ENCODE measurements at regions not wholly inside any gene's neighbourhood (a gene's known extent, or its start where the extent isn't known, plus 50 kb on each side); places are given as distances from the start of the nearest gene placed in this dataset.

DNA sequence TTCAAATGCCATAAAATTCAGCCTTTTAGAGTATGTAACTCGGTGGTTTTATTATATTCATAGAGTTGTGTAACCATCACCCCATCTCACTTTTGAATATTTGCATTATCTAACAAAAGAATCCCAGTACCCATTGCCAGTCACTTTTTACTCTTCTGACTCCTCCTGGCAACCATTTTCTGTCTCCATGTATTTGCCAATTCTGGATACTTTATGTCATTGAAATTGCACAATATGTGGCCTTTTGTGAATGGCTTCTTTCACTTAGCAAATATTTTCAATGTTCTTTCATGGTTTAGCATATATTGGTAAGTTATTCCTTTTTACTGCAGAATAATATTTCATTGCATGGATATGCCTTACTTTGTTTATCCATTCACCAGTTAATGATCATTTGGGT, 79.9 kb downstream of the SLIT2 start:
- ATAC-seq (ENCODE audit: poor library complexity) (no peak), DNase-seq (no peak)
- Mint-ChIP-seq H3K27me3 (no peaks in the 10 kb centered on the region), H3K4me3 (no peak overlapping the region), H3K27ac (no peak overlapping the region), H3K36me3 (ENCODE audit: low read depth) (no peaks in the 10 kb centered on the region), H3K4me1 (ENCODE audit: low read depth) (no peaks in the 10 kb centered on the region), H3K9me3 (peaks cover 1% of the 10 kb centered on the region)
- Histone ChIP-seq H3K27ac (ENCODE audit: low read depth in 1 of 2, low read length in 2 of 2) (no peak overlapping the region), H3K4me3 (ENCODE audit: low read length) (no peak overlapping the region), H3K27me3 (ENCODE audit: control insufficient read depth in 1 of 2, insufficient read depth in 2 of 2, low read length in 2 of 2) (no peaks in the 10 kb centered on the region), H3K36me3 (ENCODE audit: insufficient read depth, low read length) (no peaks in the 10 kb centered on the region), H3K9me3 (ENCODE audit: control insufficient read depth in 1 of 2, insufficient read depth in 1 of 2, low read length in 2 of 2) (no peaks in the 10 kb centered on the region), H3K4me1 (ENCODE audit: insufficient read depth, low read length) (no peaks in the 10 kb centered on the region)
- CTCF ChIA-PET, result no interaction called here
- POLR2A ChIA-PET, result no interaction called here
- TF ChIP-seq, protein P1, sequence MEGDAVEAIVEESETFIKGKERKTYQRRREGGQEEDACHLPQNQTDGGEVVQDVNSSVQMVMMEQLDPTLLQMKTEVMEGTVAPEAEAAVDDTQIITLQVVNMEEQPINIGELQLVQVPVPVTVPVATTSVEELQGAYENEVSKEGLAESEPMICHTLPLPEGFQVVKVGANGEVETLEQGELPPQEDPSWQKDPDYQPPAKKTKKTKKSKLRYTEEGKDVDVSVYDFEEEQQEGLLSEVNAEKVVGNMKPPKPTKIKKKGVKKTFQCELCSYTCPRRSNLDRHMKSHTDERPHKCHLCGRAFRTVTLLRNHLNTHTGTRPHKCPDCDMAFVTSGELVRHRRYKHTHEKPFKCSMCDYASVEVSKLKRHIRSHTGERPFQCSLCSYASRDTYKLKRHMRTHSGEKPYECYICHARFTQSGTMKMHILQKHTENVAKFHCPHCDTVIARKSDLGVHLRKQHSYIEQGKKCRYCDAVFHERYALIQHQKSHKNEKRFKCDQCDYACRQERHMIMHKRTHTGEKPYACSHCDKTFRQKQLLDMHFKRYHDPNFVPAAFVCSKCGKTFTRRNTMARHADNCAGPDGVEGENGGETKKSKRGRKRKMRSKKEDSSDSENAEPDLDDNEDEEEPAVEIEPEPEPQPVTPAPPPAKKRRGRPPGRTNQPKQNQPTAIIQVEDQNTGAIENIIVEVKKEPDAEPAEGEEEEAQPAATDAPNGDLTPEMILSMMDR (IDR thresholded peaks at IDR 0.05), result no peak
- intact Hi-C loops (cut with DNase I, micrococcal nuclease), result no loop called here

- Histone ChIP-seq H3K4me3 (ENCODE audit: low read length) (no peak overlapping the region), H3K4me1 (ENCODE audit: insufficient read depth, low read length) (no peaks in the 10 kb centered on the region), H3K27me3 (ENCODE audit: control insufficient read depth in 1 of 2, insufficient read depth in 2 of 2, low read length in 2 of 2) (no peaks in the 10 kb centered on the region), H3K36me3 (ENCODE audit: insufficient read depth, low read length) (no peaks in the 10 kb centered on the region), H3K27ac (ENCODE audit: low read depth in 1 of 2, low read length in 2 of 2) (no peak overlapping the region), H3K9me3 (ENCODE audit: control insufficient read depth in 1 of 2, insufficient read depth in 1 of 2, low read length in 2 of 2) (no peaks in the 10 kb centered on the region)
- ChIA-PET CTCF (no interaction called here), POLR2A (no interaction called here)
- no peak overlapping the region for H3K27ac Mint-ChIP-seq
- H3K36me3 Mint-ChIP-seq (ENCODE audit: low read depth), result no peaks in the 10 kb centered on the region
- no peak for DNase-seq
- H3K4me1 Mint-ChIP-seq (ENCODE audit: low read depth), result no peaks in the 10 kb centered on the region
- no peaks in the 10 kb centered on the region for H3K27me3 Mint-ChIP-seq
- H3K4me3 Mint-ChIP-seq, result no peak overlapping the region
- TF ChIP-seq, protein P1 (IDR thresholded peaks at IDR 0.05), result no peak
- intact Hi-C loops (cut with DNase I, micrococcal nuclease), result no loop called here
- peaks cover 5% of the 10 kb centered on the region for H3K9me3 Mint-ChIP-seq
- ATAC-seq (ENCODE audit: poor library complexity), result no peak
Measured at GRCh38 chr4:20333141-20333715, 81.5 kb downstream of the SLIT2 start.

DNA sequence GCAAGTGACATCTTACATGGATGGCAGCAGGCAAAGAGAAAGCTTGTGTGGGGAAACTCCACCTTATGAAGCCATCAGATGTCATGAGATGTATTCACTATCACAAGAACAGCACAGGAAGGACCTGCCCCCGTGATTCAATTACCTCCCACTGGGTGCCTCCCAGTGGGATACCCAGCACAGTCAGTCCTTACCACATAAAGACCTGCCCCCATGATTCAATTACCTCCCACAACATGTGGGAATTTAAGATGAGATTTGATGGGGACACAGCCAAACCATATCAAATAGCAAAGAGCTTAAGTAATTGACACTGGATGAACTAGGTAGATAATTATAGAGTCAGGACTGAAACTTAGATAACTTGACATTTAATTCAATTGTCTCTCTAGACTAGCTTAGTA, 85.6 kb downstream of the SLIT2 start:
- DNase-seq (no peak), ATAC-seq (ENCODE audit: poor library complexity) (no peak)
- ChIA-PET POLR2A (no interaction called here), CTCF (no interaction called here)
- Histone ChIP-seq H3K36me3 (ENCODE audit: insufficient read depth, low read length) (no peaks in the 10 kb centered on the region), H3K27ac (ENCODE audit: low read depth in 1 of 2, low read length in 2 of 2) (no peak overlapping the region), H3K4me3 (ENCODE audit: low read length) (no peak overlapping the region), H3K4me1 (ENCODE audit: insufficient read depth, low read length) (no peaks in the 10 kb centered on the region), H3K9me3 (ENCODE audit: control insufficient read depth in 1 of 2, insufficient read depth in 1 of 2, low read length in 2 of 2) (peaks cover 0 to 3% of the 10 kb centered on the region in 2 experiments), H3K27me3 (ENCODE audit: control insufficient read depth in 1 of 2, insufficient read depth in 2 of 2, low read length in 2 of 2) (no peaks in the 10 kb centered on the region)
- intact Hi-C loops (cut with DNase I, micrococcal nuclease), result no loop called here
- no peaks in the 10 kb centered on the region for H3K36me3 Mint-ChIP-seq (ENCODE audit: low read depth)
- H3K9me3 Mint-ChIP-seq, result peaks cover 8% of the 10 kb centered on the region
- H3K4me1 Mint-ChIP-seq (ENCODE audit: low read depth), result no peaks in the 10 kb centered on the region
- no peak overlapping the region for H3K4me3 Mint-ChIP-seq
- TF ChIP-seq, protein P1 (IDR thresholded peaks at IDR 0.05), result no peak
- no peaks in the 10 kb centered on the region for H3K27me3 Mint-ChIP-seq
- no peak overlapping the region for H3K27ac Mint-ChIP-seq
